ENCODE measurements at regions not wholly inside any gene's neighbourhood (a gene's known extent, or its start where the extent isn't known, plus 50 kb on each side); places are given as distances from the start of the nearest gene placed in this dataset.

DNA sequence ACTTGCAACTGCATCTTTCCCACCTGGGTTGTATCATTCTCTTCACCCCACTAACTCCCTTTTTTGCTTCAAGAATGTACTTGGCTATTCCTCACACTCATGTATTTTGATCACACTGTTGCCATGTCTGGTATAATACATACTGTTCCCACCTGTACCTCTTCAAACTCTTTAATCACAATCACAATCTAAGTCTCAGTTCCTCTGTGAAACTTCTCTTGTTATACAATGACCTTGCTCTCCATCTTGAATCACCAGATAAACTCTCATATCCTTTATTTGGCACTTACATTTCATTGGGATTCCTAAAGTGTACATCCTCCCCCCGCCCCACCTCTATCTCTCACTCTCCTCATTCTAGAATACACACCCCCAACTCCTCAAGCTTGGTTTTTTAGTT lies 516.0 kb upstream of the CHORDC1 start:
- no peak for TF ChIP-seq CREB1 (IDR thresholded peaks at IDR 0.05; ENCODE audit: low read depth)
- TF ChIP-seq TAF1 (IDR thresholded peaks at IDR 0.05; ENCODE audit: low read depth): no peak
- TF ChIP-seq EP300 (IDR thresholded peaks at IDR 0.05; ENCODE audit: borderline replicate concordance): no peak
- TF ChIP-seq, protein P1, sequence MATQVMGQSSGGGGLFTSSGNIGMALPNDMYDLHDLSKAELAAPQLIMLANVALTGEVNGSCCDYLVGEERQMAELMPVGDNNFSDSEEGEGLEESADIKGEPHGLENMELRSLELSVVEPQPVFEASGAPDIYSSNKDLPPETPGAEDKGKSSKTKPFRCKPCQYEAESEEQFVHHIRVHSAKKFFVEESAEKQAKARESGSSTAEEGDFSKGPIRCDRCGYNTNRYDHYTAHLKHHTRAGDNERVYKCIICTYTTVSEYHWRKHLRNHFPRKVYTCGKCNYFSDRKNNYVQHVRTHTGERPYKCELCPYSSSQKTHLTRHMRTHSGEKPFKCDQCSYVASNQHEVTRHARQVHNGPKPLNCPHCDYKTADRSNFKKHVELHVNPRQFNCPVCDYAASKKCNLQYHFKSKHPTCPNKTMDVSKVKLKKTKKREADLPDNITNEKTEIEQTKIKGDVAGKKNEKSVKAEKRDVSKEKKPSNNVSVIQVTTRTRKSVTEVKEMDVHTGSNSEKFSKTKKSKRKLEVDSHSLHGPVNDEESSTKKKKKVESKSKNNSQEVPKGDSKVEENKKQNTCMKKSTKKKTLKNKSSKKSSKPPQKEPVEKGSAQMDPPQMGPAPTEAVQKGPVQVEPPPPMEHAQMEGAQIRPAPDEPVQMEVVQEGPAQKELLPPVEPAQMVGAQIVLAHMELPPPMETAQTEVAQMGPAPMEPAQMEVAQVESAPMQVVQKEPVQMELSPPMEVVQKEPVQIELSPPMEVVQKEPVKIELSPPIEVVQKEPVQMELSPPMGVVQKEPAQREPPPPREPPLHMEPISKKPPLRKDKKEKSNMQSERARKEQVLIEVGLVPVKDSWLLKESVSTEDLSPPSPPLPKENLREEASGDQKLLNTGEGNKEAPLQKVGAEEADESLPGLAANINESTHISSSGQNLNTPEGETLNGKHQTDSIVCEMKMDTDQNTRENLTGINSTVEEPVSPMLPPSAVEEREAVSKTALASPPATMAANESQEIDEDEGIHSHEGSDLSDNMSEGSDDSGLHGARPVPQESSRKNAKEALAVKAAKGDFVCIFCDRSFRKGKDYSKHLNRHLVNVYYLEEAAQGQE (IDR thresholded peaks at IDR 0.05; ENCODE audit: low read depth): no peak
- TF ChIP-seq FOXM1 (IDR thresholded peaks at IDR 0.05; ENCODE audit: borderline replicate concordance, low read depth): no peak
- no peak for TF ChIP-seq ZBTB7A (IDR thresholded peaks at IDR 0.05; ENCODE audit: low read depth)
- TF ChIP-seq EGR1 (IDR thresholded peaks at IDR 0.05): no peak
- TF ChIP-seq YY1 (IDR thresholded peaks at IDR 0.05; ENCODE audit: low read depth): no peak
- no peak for TF ChIP-seq TCF12 (IDR thresholded peaks at IDR 0.05; ENCODE audit: low read depth)
- TF ChIP-seq, protein P2, sequence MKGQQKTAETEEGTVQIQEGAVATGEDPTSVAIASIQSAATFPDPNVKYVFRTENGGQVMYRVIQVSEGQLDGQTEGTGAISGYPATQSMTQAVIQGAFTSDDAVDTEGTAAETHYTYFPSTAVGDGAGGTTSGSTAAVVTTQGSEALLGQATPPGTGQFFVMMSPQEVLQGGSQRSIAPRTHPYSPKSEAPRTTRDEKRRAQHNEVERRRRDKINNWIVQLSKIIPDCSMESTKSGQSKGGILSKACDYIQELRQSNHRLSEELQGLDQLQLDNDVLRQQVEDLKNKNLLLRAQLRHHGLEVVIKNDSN (IDR thresholded peaks at IDR 0.05): no peak
- TF ChIP-seq, protein P3, sequence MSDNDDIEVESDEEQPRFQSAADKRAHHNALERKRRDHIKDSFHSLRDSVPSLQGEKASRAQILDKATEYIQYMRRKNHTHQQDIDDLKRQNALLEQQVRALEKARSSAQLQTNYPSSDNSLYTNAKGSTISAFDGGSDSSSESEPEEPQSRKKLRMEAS (IDR thresholded peaks at IDR 0.05): no peak
- no peak for TF ChIP-seq RAD21 (IDR thresholded peaks at IDR 0.05; ENCODE audit: low read depth)
- TF ChIP-seq CEBPB (IDR thresholded peaks at IDR 0.05): no peak
- no peak for TF ChIP-seq NFIC (IDR thresholded peaks at IDR 0.05)
- TF ChIP-seq TEAD4 (IDR thresholded peaks at IDR 0.05): no peak

DNA sequence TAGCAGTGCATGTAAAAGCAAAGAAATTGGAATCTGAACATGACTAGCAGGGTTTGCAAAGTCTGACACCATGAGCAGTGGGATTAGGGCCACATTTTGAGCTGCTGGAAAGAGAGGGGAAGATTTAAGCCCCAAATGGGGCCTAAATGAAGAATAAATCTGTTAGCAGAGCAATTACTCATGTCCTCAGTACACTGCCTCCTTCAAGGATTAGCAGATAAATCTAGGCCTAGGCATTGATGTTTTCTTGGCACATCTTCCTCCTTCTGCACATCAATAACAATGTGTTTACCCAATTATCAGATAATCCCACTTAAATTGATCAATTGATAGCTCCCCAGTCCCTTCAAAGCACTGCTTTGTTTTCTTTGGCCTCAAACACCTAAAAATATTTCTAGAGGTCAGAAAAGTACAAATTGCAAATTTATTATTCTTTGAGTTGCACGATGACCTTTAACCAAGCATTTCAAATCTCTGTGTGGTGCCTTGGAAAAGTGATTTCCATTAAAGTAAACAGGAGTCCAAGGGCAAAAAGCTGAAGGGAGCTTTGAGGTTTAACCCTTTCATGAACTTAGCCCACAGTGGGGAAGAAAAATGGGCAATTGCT lies 514.7 kb upstream of the CHORDC1 start:
- TF ChIP-seq CEBPB (IDR thresholded peaks at IDR 0.05): no peak
- no peak for TF ChIP-seq EP300 (IDR thresholded peaks at IDR 0.05; ENCODE audit: borderline replicate concordance)
- no peak for TF ChIP-seq TCF12 (IDR thresholded peaks at IDR 0.05; ENCODE audit: low read depth)
- no peak for TF ChIP-seq CREB1 (IDR thresholded peaks at IDR 0.05; ENCODE audit: low read depth)
- no peak for TF ChIP-seq TAF1 (IDR thresholded peaks at IDR 0.05; ENCODE audit: low read depth)
- TF ChIP-seq, protein P3 (IDR thresholded peaks at IDR 0.05): no peak
- no peak for TF ChIP-seq EGR1 (IDR thresholded peaks at IDR 0.05)
- no peak for TF ChIP-seq FOXM1 (IDR thresholded peaks at IDR 0.05; ENCODE audit: borderline replicate concordance, low read depth)
- TF ChIP-seq, protein P2 (IDR thresholded peaks at IDR 0.05): no peak
- TF ChIP-seq ZBTB7A (IDR thresholded peaks at IDR 0.05; ENCODE audit: low read depth): no peak
- no peak for TF ChIP-seq YY1 (IDR thresholded peaks at IDR 0.05; ENCODE audit: low read depth)
- no peak for TF ChIP-seq TEAD4 (IDR thresholded peaks at IDR 0.05)

DNA sequence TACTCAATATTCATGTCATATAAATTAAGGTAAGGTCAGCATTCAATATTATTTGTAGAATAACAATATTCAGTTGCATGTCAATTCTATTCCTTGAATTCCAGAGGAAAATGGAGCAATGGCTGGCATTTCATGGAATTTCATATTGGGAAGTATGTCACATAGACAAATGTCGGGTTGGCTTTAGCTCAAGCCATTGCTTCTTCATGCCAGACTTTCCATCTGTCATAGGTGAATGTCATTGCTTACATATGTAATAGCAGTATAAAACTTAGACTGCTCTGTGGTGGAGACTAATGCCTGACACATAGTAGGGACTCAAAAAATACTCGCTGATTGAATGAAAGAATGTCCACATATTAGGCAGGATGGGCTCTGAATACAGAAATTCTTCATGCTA lies 509.6 kb upstream of the CHORDC1 start:
- no peak for TF ChIP-seq EGR1 (IDR thresholded peaks at IDR 0.05)
- TF ChIP-seq RAD21 (IDR thresholded peaks at IDR 0.05; ENCODE audit: low read depth): no peak
- TF ChIP-seq ZBTB7A (IDR thresholded peaks at IDR 0.05; ENCODE audit: low read depth): no peak
- TF ChIP-seq CREB1 (IDR thresholded peaks at IDR 0.05; ENCODE audit: low read depth): no peak
- no peak for TF ChIP-seq TAF1 (IDR thresholded peaks at IDR 0.05; ENCODE audit: low read depth)
- no peak for TF ChIP-seq TCF12 (IDR thresholded peaks at IDR 0.05; ENCODE audit: low read depth)
- TF ChIP-seq, protein P1 (IDR thresholded peaks at IDR 0.05; ENCODE audit: low read depth): no peak
- no peak for TF ChIP-seq NFIC (IDR thresholded peaks at IDR 0.05)
- TF ChIP-seq EP300 (IDR thresholded peaks at IDR 0.05; ENCODE audit: borderline replicate concordance): no peak
- no peak for TF ChIP-seq CEBPB (IDR thresholded peaks at IDR 0.05)
- TF ChIP-seq YY1 (IDR thresholded peaks at IDR 0.05; ENCODE audit: low read depth): no peak
- TF ChIP-seq, protein P2 (IDR thresholded peaks at IDR 0.05): no peak
- TF ChIP-seq TEAD4 (IDR thresholded peaks at IDR 0.05): no peak
- TF ChIP-seq, protein P3 (IDR thresholded peaks at IDR 0.05): no peak
- no peak for TF ChIP-seq FOXM1 (IDR thresholded peaks at IDR 0.05; ENCODE audit: borderline replicate concordance, low read depth)

DNA sequence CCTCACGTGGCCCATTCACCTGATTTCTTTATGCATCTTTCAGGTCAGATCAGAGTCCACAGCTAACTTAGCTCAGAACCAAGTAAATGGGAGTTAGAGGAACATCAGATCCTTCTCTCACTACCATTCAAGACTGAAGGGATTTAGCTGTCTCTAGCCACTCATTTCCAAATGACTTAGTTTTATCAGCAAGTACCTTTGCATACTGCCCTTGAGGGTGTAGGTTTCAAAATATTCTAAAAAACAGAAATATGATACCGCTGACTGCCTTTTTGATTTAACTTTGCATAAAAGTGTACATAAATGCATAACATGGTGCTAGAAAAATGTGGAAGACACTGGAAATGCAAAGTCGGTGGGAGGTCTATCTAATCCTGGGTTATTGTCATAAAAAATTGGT lies 500.6 kb upstream of the CHORDC1 start:
- TF ChIP-seq ZBTB7A (IDR thresholded peaks at IDR 0.05; ENCODE audit: low read depth): no peak
- no peak for TF ChIP-seq RAD21 (IDR thresholded peaks at IDR 0.05; ENCODE audit: low read depth)
- TF ChIP-seq TEAD4 (IDR thresholded peaks at IDR 0.05): no peak
- no peak for TF ChIP-seq FOXM1 (IDR thresholded peaks at IDR 0.05; ENCODE audit: borderline replicate concordance, low read depth)
- TF ChIP-seq EP300 (IDR thresholded peaks at IDR 0.05; ENCODE audit: borderline replicate concordance): no peak
- TF ChIP-seq TAF1 (IDR thresholded peaks at IDR 0.05; ENCODE audit: low read depth): no peak
- no peak for TF ChIP-seq CEBPB (IDR thresholded peaks at IDR 0.05)
- no peak for TF ChIP-seq NFIC (IDR thresholded peaks at IDR 0.05)
- TF ChIP-seq, protein P2 (IDR thresholded peaks at IDR 0.05): no peak

All from Ishikawa (cell line).